DOHH2 (cell line): ENCODE measurements at regions not wholly inside any gene's neighbourhood (a gene's known extent, or its start where the extent isn't known, plus 50 kb on each side); places are given as distances from the start of the nearest gene placed in this dataset.

ENCODE experiments used
- CTCF ChIP-seq: fragments of 200-600 bp; sonication (generic); IDR thresholded peaks from one replicate; pipeline ENCODE4 v1.5.1; 2014; ENCODE audit warnings: antibody characterized with exemption, mild to moderate bottlenecking, low read depth, low read length; ENCODE audit not compliant: poor library complexity, severe bottlenecking
- EZH2phosphoT487 ChIP-seq: fragments of 200-600 bp; sonication (generic); IDR thresholded peaks from 2 replicates; pipeline ENCODE4 v1.6.1; 2017; ENCODE audit warnings: borderline replicate concordance, mild to moderate bottlenecking, antibody characterized with exemption, low read length, moderate library complexity, mixed read lengths

- TF ChIP-seq CTCF (no peak), EZH2phosphoT487 (no peak)
These were observed 648.3 kb upstream of the PKDCC start for GRCh38 chr2:41399437-41400087.
